C4-2B (cell line): ENCODE measurements at regions not wholly inside any gene's neighbourhood (a gene's known extent, or its start where the extent isn't known, plus 50 kb on each side); places are given as distances from the start of the nearest gene placed in this dataset.

Experiments used
- H3K27ac ChIP-seq: fragments of 450-650 bp; 2 replicates; pipeline ENCODE4 v1.5.1; 2017
- CTCF ChIP-seq: fragments of 450-650 bp; conservative IDR thresholded peaks from 2 replicates; pipeline ENCODE4 v1.5.1; 2017; ENCODE audit warnings: mild to moderate bottlenecking
- ZFX ChIP-seq: fragments of 450-650 bp; IDR thresholded peaks from 2 replicates; pipeline ENCODE4 v1.6.1; 2017

- H3K27ac ChIP-seq, result no peak overlapping the region
- TF ChIP-seq ZFX (no peak), CTCF (no peak)
Measured at GRCh38 chr9:22240619-22241018, 206.0 kb upstream of the DMRTA1 start.

GRCh38 chr9:22241024-22241423 lies 205.6 kb upstream of the DMRTA1 start:
- no peak overlapping the region for H3K27ac ChIP-seq
- TF ChIP-seq CTCF (no peak), ZFX (no peak)

GRCh38 chr9:22241611-22242010 lies 205.0 kb upstream of the DMRTA1 start:
- TF ChIP-seq CTCF (no peak), ZFX (no peak)
- no peak overlapping the region for H3K27ac ChIP-seq

- TF ChIP-seq ZFX (no peak), CTCF (peak; percentile 83)
- H3K27ac ChIP-seq, result no peak overlapping the region
Measured at GRCh38 chr9:22244139-22245011, 202.2 kb upstream of the DMRTA1 start.

- no peak for TF ChIP-seq CTCF
- TF ChIP-seq ZFX, result no peak
- H3K27ac ChIP-seq, result no peak overlapping the region
Measured at GRCh38 chr9:22255337-22255736, 191.3 kb upstream of the DMRTA1 start.

- no peak overlapping the region for H3K27ac ChIP-seq
- TF ChIP-seq ZFX (no peak), CTCF (no peak)
Measured at GRCh38 chr9:22256381-22256780, 190.2 kb upstream of the DMRTA1 start.

- no peak overlapping the region for H3K27ac ChIP-seq
- TF ChIP-seq CTCF, result no peak
- no peak for TF ChIP-seq ZFX
Measured at GRCh38 chr9:22257026-22257816, 189.4 kb upstream of the DMRTA1 start.
